ENCODE measurements at regions not wholly inside any gene's neighbourhood (a gene's known extent, or its start where the extent isn't known, plus 50 kb on each side); places are given as distances from the start of the nearest gene placed in this dataset.

GRCh38 chr11:44434191-44434590 lies 124.3 kb upstream of the ALX4 start:
- H2AFZ ChIP-seq (ENCODE audit: control insufficient read depth, low read depth, low read length): no peak overlapping the region
- DNase-seq (ENCODE audit: low read depth, low spot score): no peak
- no peak for ATAC-seq
- intact Hi-C loops (cut with micrococcal nuclease; ENCODE audit: unreplicated experiment) (no loop called here), in situ Hi-C loops (cut with MboI) (no loop called here)
- H4K20me1 ChIP-seq (ENCODE audit: control insufficient read depth, insufficient read depth): no peaks in the 10 kb centered on the region
- H3K9ac ChIP-seq (ENCODE audit: control insufficient read depth, insufficient read depth, low read length): no peak overlapping the region
- H3K79me2 ChIP-seq (ENCODE audit: control insufficient read depth, insufficient read depth, low read length): no peaks in the 10 kb centered on the region
- ChIA-PET RAD21 (ENCODE audit: unreplicated experiment) (no interaction called here), SMC1A (ENCODE audit: uncharacterized antibody, unreplicated experiment) (no interaction called here), POLR2A (no interaction called here), CTCF (interaction anchor here (1.6 kb wide), 1 partner anchor 8 kb away, joined by 3 read pairs; no protein-coding TSS in a partner anchor)
- no peak overlapping the region for H3K4me3 ChIP-seq
- WGBS (ENCODE audit: insufficient coverage, insufficient replicate concordance, low lambda C conversion rate, missing lambda C conversion rate): 5% methylated on average over 2 of the region's 2 CpGs
- BruUV-seq (replicated peaks): no TSS peak
- H3K27me3 ChIP-seq (replicated peaks in 1 of 2; ENCODE audit: control insufficient read depth in 2 of 2, insufficient read depth in 2 of 2, low read length in 1 of 2): peaks cover 1 to 4% of the 10 kb centered on the region in 2 experiments; a peak in 2 of 4 replicates
- H3K36me3 ChIP-seq (ENCODE audit: control insufficient read depth in 2 of 2, insufficient read depth in 2 of 2, low read length in 1 of 2): no peaks in the 10 kb centered on the region
- no peak overlapping the region for H3K27ac ChIP-seq (ENCODE audit: control insufficient read depth, insufficient read depth)
- H3K4me2 ChIP-seq (ENCODE audit: control insufficient read depth, insufficient read depth): no peak overlapping the region
- H3K4me1 ChIP-seq (ENCODE audit: control insufficient read depth, insufficient read depth, low read length): no peaks in the 10 kb centered on the region
- no peak for FAIRE-seq
- H3K9me3 ChIP-seq (replicated peaks; ENCODE audit: control insufficient read depth, insufficient read depth, low read length): no peaks in the 10 kb centered on the region
- TF ChIP-seq ZBTB4 (CRISPR knock-in tag; IDR thresholded peaks at IDR 0.05) (no peak), CREM (IDR thresholded peaks at IDR 0.05; ENCODE audit: low read depth) (no peak), POLR2AphosphoS5 (IDR thresholded peaks at IDR 0.05; ENCODE audit: low read length) (no peak), IKZF2 (IDR thresholded peaks at IDR 0.05) (no peak), ZBTB40 (IDR thresholded peaks at IDR 0.05; ENCODE audit: borderline replicate concordance) (no peak), SKIL (IDR thresholded peaks at IDR 0.05; ENCODE audit: low read depth, poor library complexity, severe bottlenecking) (no peak), POU2F2 (IDR thresholded peaks at IDR 0.05; ENCODE audit: borderline replicate concordance, low read depth, low read length) (no peak), SP1 (IDR thresholded peaks at IDR 0.05; ENCODE audit: low read depth, low read length) (no peak), FOS (IDR thresholded peaks at IDR 0.05; ENCODE audit: borderline replicate concordance, extremely low read depth, insufficient read length) (no peak), HCFC1 (IDR thresholded peaks at IDR 0.05; ENCODE audit: low read length) (no peak), NR2F1 (conservative IDR thresholded peaks at IDR 0.05) (no peak), PML (IDR thresholded peaks at IDR 0.05; ENCODE audit: low read length) (no peak), ZSCAN29 (IDR thresholded peaks at IDR 0.05) (no peak), TBL1XR1 (IDR thresholded peaks at IDR 0.05; ENCODE audit: low read depth, low read length) (no peak), RBBP5 (conservative IDR thresholded peaks at IDR 0.05) (no peak), NBN (IDR thresholded peaks at IDR 0.05) (no peak), SMARCA5 (IDR thresholded peaks at IDR 0.05) (no peak), RAD21 (IDR thresholded peaks at IDR 0.05; ENCODE audit: insufficient read depth, low read depth, low read length) (no peak)

All from GM12878 (cell line).